Ishikawa (cell line): ENCODE measurements at regions not wholly inside any gene's neighbourhood (a gene's known extent, or its start where the extent isn't known, plus 50 kb on each side); places are given as distances from the start of the nearest gene placed in this dataset.

ENCODE experiments used
- CREB1 ChIP-seq: IDR thresholded peaks from 2 replicates; pipeline ENCODE4 v1.6.1; 2012; ENCODE audit warnings: low read depth
- EP300 ChIP-seq: IDR thresholded peaks from 2 replicates; pipeline ENCODE4 v1.6.1; 2012; ENCODE audit warnings: borderline replicate concordance
- FOXM1 ChIP-seq: IDR thresholded peaks from 2 replicates; pipeline ENCODE4 v1.6.1; 2012; ENCODE audit warnings: low read depth, borderline replicate concordance
- RAD21 ChIP-seq: IDR thresholded peaks from 2 replicates; pipeline ENCODE4 v1.6.1; 2012; ENCODE audit warnings: low read depth
- TAF1 ChIP-seq: IDR thresholded peaks from 2 replicates; pipeline ENCODE4 v1.6.1; 2012; ENCODE audit warnings: low read depth, mild to moderate bottlenecking
- TEAD4 ChIP-seq: IDR thresholded peaks from 2 replicates; pipeline ENCODE4 v1.6.1; 2012
- YY1 ChIP-seq: IDR thresholded peaks from 2 replicates; pipeline ENCODE4 v1.6.1; 2012; ENCODE audit warnings: low read depth
- TF ChIP-seq, protein P1 (sequence below): IDR thresholded peaks from 2 replicates; pipeline ENCODE4 v1.6.1; 2012; ENCODE audit warnings: low read depth, mild to moderate bottlenecking

DNA sequence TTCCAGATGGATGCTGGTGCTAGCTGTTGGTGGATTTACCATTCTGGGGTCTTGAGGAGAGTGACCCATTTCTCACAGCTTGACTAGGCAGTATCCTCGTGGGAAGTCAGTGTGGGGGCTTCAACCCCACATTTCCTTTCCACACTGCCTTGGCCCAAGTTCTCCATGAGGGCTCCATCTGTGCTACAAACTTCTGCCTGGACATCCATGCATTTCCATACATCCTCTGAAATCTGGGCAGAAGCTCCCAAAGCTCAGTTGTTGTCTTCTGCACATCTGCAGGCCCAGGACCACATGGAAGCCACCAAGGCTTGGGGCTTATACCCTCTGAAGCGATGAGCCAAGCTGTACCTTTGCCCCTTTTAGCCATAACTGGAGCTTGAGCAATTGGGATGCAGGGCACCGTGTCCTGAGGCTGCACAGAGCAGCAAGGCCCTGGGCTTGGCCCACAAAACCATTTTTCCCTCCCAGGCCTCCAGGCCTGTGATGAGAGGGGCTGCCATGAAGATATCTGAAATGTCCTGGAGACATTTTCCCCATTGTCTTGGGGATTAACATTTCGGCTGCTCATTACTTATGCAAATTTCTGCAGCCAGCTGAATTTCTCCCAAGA lies 248.7 kb upstream of the ANKRD50 start:
- TF ChIP-seq, protein P1, sequence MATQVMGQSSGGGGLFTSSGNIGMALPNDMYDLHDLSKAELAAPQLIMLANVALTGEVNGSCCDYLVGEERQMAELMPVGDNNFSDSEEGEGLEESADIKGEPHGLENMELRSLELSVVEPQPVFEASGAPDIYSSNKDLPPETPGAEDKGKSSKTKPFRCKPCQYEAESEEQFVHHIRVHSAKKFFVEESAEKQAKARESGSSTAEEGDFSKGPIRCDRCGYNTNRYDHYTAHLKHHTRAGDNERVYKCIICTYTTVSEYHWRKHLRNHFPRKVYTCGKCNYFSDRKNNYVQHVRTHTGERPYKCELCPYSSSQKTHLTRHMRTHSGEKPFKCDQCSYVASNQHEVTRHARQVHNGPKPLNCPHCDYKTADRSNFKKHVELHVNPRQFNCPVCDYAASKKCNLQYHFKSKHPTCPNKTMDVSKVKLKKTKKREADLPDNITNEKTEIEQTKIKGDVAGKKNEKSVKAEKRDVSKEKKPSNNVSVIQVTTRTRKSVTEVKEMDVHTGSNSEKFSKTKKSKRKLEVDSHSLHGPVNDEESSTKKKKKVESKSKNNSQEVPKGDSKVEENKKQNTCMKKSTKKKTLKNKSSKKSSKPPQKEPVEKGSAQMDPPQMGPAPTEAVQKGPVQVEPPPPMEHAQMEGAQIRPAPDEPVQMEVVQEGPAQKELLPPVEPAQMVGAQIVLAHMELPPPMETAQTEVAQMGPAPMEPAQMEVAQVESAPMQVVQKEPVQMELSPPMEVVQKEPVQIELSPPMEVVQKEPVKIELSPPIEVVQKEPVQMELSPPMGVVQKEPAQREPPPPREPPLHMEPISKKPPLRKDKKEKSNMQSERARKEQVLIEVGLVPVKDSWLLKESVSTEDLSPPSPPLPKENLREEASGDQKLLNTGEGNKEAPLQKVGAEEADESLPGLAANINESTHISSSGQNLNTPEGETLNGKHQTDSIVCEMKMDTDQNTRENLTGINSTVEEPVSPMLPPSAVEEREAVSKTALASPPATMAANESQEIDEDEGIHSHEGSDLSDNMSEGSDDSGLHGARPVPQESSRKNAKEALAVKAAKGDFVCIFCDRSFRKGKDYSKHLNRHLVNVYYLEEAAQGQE: no peak
- no peak for TF ChIP-seq EP300
- no peak for TF ChIP-seq FOXM1
- no peak for TF ChIP-seq TAF1
- TF ChIP-seq YY1: no peak
- no peak for TF ChIP-seq CREB1
- TF ChIP-seq RAD21: no peak
- no peak for TF ChIP-seq TEAD4
